ENCODE measurements at regions not wholly inside any gene's neighbourhood (a gene's known extent, or its start where the extent isn't known, plus 50 kb on each side); places are given as distances from the start of the nearest gene placed in this dataset.

- TF ChIP-seq POLR2A (IDR thresholded peaks at IDR 0.05; ENCODE audit: low read depth) (no peak), POLR2AphosphoS5 (IDR thresholded peaks at IDR 0.05) (no peak), EP300 (IDR thresholded peaks at IDR 0.05) (no peak)
- TF ChIP-seq, protein P1, sequence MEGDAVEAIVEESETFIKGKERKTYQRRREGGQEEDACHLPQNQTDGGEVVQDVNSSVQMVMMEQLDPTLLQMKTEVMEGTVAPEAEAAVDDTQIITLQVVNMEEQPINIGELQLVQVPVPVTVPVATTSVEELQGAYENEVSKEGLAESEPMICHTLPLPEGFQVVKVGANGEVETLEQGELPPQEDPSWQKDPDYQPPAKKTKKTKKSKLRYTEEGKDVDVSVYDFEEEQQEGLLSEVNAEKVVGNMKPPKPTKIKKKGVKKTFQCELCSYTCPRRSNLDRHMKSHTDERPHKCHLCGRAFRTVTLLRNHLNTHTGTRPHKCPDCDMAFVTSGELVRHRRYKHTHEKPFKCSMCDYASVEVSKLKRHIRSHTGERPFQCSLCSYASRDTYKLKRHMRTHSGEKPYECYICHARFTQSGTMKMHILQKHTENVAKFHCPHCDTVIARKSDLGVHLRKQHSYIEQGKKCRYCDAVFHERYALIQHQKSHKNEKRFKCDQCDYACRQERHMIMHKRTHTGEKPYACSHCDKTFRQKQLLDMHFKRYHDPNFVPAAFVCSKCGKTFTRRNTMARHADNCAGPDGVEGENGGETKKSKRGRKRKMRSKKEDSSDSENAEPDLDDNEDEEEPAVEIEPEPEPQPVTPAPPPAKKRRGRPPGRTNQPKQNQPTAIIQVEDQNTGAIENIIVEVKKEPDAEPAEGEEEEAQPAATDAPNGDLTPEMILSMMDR (IDR thresholded peaks at IDR 0.05) = no peak
Measured at GRCh38 chr2:56040834-56041233, 117.3 kb upstream of the EFEMP1 start.
